Ovary (tissue), 3 donors: ENCODE measurements at regions not wholly inside any gene's neighbourhood (a gene's known extent, or its start where the extent isn't known, plus 50 kb on each side); places are given as distances from the start of the nearest gene placed in this dataset.

Experiments used
- CTCF ChIP-seq, 3 donors: fragments of 450-650 bp in 2 of 3; fragments of 200-600 bp in 1 of 3; IDR thresholded peaks; one replicate each; pipeline versions ENCODE4 v1.5.1 to v1.8.0; 2016 to 2022; ENCODE audit warnings: antibody characterized with exemption in 3 of 3, mild to moderate bottlenecking in 1 of 3
- POLR2A ChIP-seq: fragments of 450-650 bp; IDR thresholded peaks from one replicate; pipeline ENCODE4 v1.6.1; 2017; ENCODE audit warnings: antibody characterized with exemption, mild to moderate bottlenecking, moderate library complexity
- donor health status: DM: no; HTN: no; CAD: no.

DNA sequence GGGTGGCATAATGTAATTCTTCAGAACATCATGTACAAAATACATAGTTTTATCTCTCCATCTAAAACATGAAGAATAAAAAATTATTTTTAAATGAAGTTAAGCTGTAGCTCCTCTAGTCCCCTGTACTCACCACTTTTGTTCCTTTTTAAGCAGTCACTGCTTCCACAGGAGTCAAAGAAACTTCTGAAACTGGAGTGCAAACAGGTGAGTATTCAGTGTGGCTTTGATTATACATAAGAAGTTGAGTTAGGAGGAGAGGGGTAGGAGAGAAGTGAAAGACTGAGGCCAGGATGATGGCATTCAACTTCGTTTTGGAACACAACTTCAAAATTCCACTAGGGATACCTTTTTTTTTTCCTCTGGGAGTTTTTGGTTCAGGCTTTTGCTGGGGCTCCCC lies 131.4 kb upstream of the CNTN1 start:
- no peak for TF ChIP-seq CTCF (IDR thresholded peaks at IDR 0.05)
- no peak for TF ChIP-seq POLR2A
